ENCODE measurements at regions not wholly inside any gene's neighbourhood (a gene's known extent, or its start where the extent isn't known, plus 50 kb on each side); places are given as distances from the start of the nearest gene placed in this dataset.

GRCh38 chr16:86026916-86027315 is 128.0 kb downstream of the IRF8 start:
- no peak for DNase-seq (ENCODE audit: low read depth in 1 of 2, low spot score in 1 of 2)
- 56% methylated on average over 6 of the region's 7 CpGs for WGBS (ENCODE audit: missing lambda C conversion rate)
- no peak for TF ChIP-seq HMGXB4 (CRISPR knock-in tag; IDR thresholded peaks at IDR 0.05; ENCODE audit: borderline replicate concordance)
- TF ChIP-seq POLR2A (IDR thresholded peaks at IDR 0.05; ENCODE audit: low read length), result no peak
- no peak for TF ChIP-seq MAZ (IDR thresholded peaks at IDR 0.05; ENCODE audit: borderline replicate concordance, low read depth, low read length)
- no peak for TF ChIP-seq ESRRA (IDR thresholded peaks at IDR 0.05; ENCODE audit: borderline replicate concordance, low read length)
- no peak for TF ChIP-seq EHMT2 (IDR thresholded peaks at IDR 0.05; ENCODE audit: low read depth)
- TF ChIP-seq ZFP36 (IDR thresholded peaks at IDR 0.05; ENCODE audit: borderline replicate concordance, partially characterized antibody), result no peak
- no peak for TF ChIP-seq USF2 (IDR thresholded peaks at IDR 0.05)
- no peak for TF ChIP-seq E2F6 (IDR thresholded peaks at IDR 0.05; ENCODE audit: borderline replicate concordance, low read depth)
- no peak for TF ChIP-seq HEYL (CRISPR knock-in tag; IDR thresholded peaks at IDR 0.05)
- TF ChIP-seq CHD2 (IDR thresholded peaks at IDR 0.05; ENCODE audit: low read length, partially characterized antibody), result no peak
- TF ChIP-seq RARB (CRISPR knock-in tag; IDR thresholded peaks at IDR 0.05), result no peak
- no peak overlapping the region for H3K4me2 ChIP-seq
- H3K4me1 ChIP-seq, result no peaks in the 10 kb centered on the region
- ChIA-PET CTCF (interaction anchor here (1.5 to 19.3 kb wide), 3 partner anchors 10 to 207 kb away, joined by 4 to 405 read pairs (median 68); no protein-coding TSS in a partner anchor), POLR2A (no interaction called here)
- H3K4me3 ChIP-seq, result no peak overlapping the region
- no peak for FAIRE-seq
- no peak overlapping the region for H3K27ac ChIP-seq
- no peak for ATAC-seq
- H3K9me3 ChIP-seq, result peaks cover 36% of the 10 kb centered on the region

GRCh38 chr16:86027373-86028126 is 128.6 kb downstream of the IRF8 start:
- 10% methylated on average over 11 of the region's 11 CpGs for WGBS (ENCODE audit: missing lambda C conversion rate)
- CTCF ChIA-PET, result interaction anchor here (1.5 to 8.7 kb wide), 6 partner anchors 11 to 490 kb away, joined by 4 to 68 read pairs (median 8); no protein-coding TSS in a partner anchor

GRCh38 chr16:86029131-86029741 is 130.3 kb downstream of the IRF8 start:
- CTCF ChIA-PET, result interaction anchor here (0.8 to 8.7 kb wide), 9 partner anchors 12 to 491 kb away, joined by 3 to 68 read pairs (median 5); no protein-coding TSS in a partner anchor
- H3K27ac ChIP-seq, result no peak overlapping the region
- ATAC-seq (peak in 1 of 2 experiments; percentile 15; a peak in 1 of 6 replicates), DNase-seq (ENCODE audit: low read depth in 1 of 2, low spot score in 1 of 2) (no peak), FAIRE-seq (no peak)
- POLR2A ChIA-PET, result no interaction called here
- H3K4me2 ChIP-seq, result no peak overlapping the region
- peaks cover 18% of the 10 kb centered on the region for H3K9me3 ChIP-seq
- WGBS (ENCODE audit: missing lambda C conversion rate), result 45% methylated on average over 13 of the region's 20 CpGs
- H3K4me1 ChIP-seq, result no peaks in the 10 kb centered on the region
- TF ChIP-seq PHF8 (IDR thresholded peaks at IDR 0.05; ENCODE audit: borderline replicate concordance, low read depth), result no peak
- no peak for TF ChIP-seq MAZ (IDR thresholded peaks at IDR 0.05; ENCODE audit: borderline replicate concordance, low read depth, low read length)
- TF ChIP-seq ATOH8 (CRISPR knock-in tag; IDR thresholded peaks at IDR 0.05; ENCODE audit: low read depth), result no peak
- TF ChIP-seq NPAS2 (CRISPR knock-in tag; IDR thresholded peaks at IDR 0.05; ENCODE audit: borderline replicate concordance), result no peak
- TF ChIP-seq KDM5A (IDR thresholded peaks at IDR 0.05), result no peak
- TF ChIP-seq BHLHE40 (IDR thresholded peaks at IDR 0.05; ENCODE audit: low read depth, low read length), result no peak
- TF ChIP-seq MAFK (IDR thresholded peaks at IDR 0.05; ENCODE audit: partially characterized antibody), result no peak
- no peak for TF ChIP-seq TFCP2L1 (CRISPR knock-in tag; IDR thresholded peaks at IDR 0.05)
- no peak for TF ChIP-seq ZFP36 (IDR thresholded peaks at IDR 0.05; ENCODE audit: borderline replicate concordance, partially characterized antibody)
- TF ChIP-seq ZSCAN20 (CRISPR knock-in tag; IDR thresholded peaks at IDR 0.05), result no peak
- TF ChIP-seq RNF2 (IDR thresholded peaks at IDR 0.05; ENCODE audit: borderline replicate concordance, low read depth), result no peak
- TF ChIP-seq HEYL (CRISPR knock-in tag; IDR thresholded peaks at IDR 0.05), result no peak
- no peak for TF ChIP-seq HOXA7 (CRISPR knock-in tag; IDR thresholded peaks at IDR 0.05)
- TF ChIP-seq FOSL2 (IDR thresholded peaks at IDR 0.05), result no peak
- TF ChIP-seq FOSL2 (CRISPR knock-in tag; IDR thresholded peaks at IDR 0.05), result no peak
- TF ChIP-seq SMC3 (IDR thresholded peaks at IDR 0.05), result no peak
- no peak for TF ChIP-seq MAX (IDR thresholded peaks at IDR 0.05)
- TF ChIP-seq EP300 (IDR thresholded peaks at IDR 0.05), result no peak
- TF ChIP-seq RFX5 (IDR thresholded peaks at IDR 0.05), result no peak
- TF ChIP-seq RCOR1 (IDR thresholded peaks at IDR 0.05; ENCODE audit: low read depth, low read length), result no peak
- no peak overlapping the region for H3K4me3 ChIP-seq

More at GRCh38 chr16:86027373-86028126, 128.6 kb downstream of the IRF8 start:
- Histone ChIP-seq H3K9me3 (peaks cover 35% of the 10 kb centered on the region), H3K4me1 (no peaks in the 10 kb centered on the region), H3K4me2 (no peak overlapping the region), H3K27ac (no peak overlapping the region), H3K4me3 (no peak overlapping the region)
- no peak for DNase-seq (ENCODE audit: low read depth in 1 of 2, low spot score in 1 of 2)
- FAIRE-seq, result no peak
- TF ChIP-seq NPAS2 (CRISPR knock-in tag; IDR thresholded peaks at IDR 0.05; ENCODE audit: borderline replicate concordance) (no peak), KDM5A (IDR thresholded peaks at IDR 0.05) (no peak), NFE2L2 (conservative IDR thresholded peaks at IDR 0.05; ENCODE audit: low read length) (no peak)
- no peak for ATAC-seq
- POLR2A ChIA-PET, result no interaction called here

Data from A549 (cell line).